ENCODE measurements at regions not wholly inside any gene's neighbourhood (a gene's known extent, or its start where the extent isn't known, plus 50 kb on each side); places are given as distances from the start of the nearest gene placed in this dataset.
"Not testable (repeated sequence)": the region's sequence is repeated elsewhere in the genome, so short reads cannot be mapped to it uniquely, and the experiment has no call there.

GRCh38 chr3:20480786-20481365 is 294.9 kb upstream of the SGO1 start:
- TF ChIP-seq EP300 (conservative IDR thresholded peaks at IDR 0.05; ENCODE audit: poor library complexity, severe bottlenecking) (no peak), POLR2AphosphoS5 (IDR thresholded peaks at IDR 0.05) (no peak), RAD21 (conservative IDR thresholded peaks at IDR 0.05) (no peak), TAF1 (IDR thresholded peaks at IDR 0.05; ENCODE audit: low read depth) (no peak), CTCF (IDR thresholded peaks at IDR 0.05; ENCODE audit: poor library complexity, severe bottlenecking) (no peak), SMC3 (conservative IDR thresholded peaks at IDR 0.05; ENCODE audit: poor library complexity) (no peak), MXI1 (conservative IDR thresholded peaks at IDR 0.05; ENCODE audit: poor library complexity, severe bottlenecking) (no peak), REST (IDR thresholded peaks at IDR 0.05; ENCODE audit: borderline replicate concordance) (no peak)
- Histone ChIP-seq H3K79me2 (replicated peaks; ENCODE audit: insufficient read depth, low read length) (no peaks in the 10 kb centered on the region), H3K36me3 (ENCODE audit: insufficient read depth, low read length) (no peaks in the 10 kb centered on the region), H3K4me3 (ENCODE audit: low read length) (no peak overlapping the region), H4K20me1 (ENCODE audit: insufficient read depth) (no peaks in the 10 kb centered on the region), H3F3A (ENCODE audit: insufficient read depth, low read length, poor library complexity, severe bottlenecking) (no peaks in the 10 kb centered on the region), H3K9me3 (ENCODE audit: low read length) (no peaks in the 10 kb centered on the region), H3K27me3 (ENCODE audit: insufficient read depth, low read depth, low read length) (no peaks in the 10 kb centered on the region), H3K4me2 (ENCODE audit: low read length) (no peak overlapping the region), H3K9me2 (ENCODE audit: insufficient read depth, low read length) (no peaks in the 10 kb centered on the region), H3K27ac (ENCODE audit: low read length) (no peak overlapping the region), H3K9ac (ENCODE audit: low read length) (no peak overlapping the region), H2AFZ (ENCODE audit: low read depth, low read length) (no peak overlapping the region)

GRCh38 chr3:20478436-20478835 is 292.4 kb upstream of the SGO1 start:
- Histone ChIP-seq H3K9ac (ENCODE audit: low read length) (no peak overlapping the region), H3F3A (ENCODE audit: insufficient read depth, low read length, poor library complexity, severe bottlenecking) (no peaks in the 10 kb centered on the region), H3K9me2 (ENCODE audit: insufficient read depth, low read length) (peaks cover 3% of the 10 kb centered on the region), H3K4me2 (ENCODE audit: low read length) (no peak overlapping the region), H3K9me3 (ENCODE audit: low read length) (no peaks in the 10 kb centered on the region), H4K20me1 (ENCODE audit: insufficient read depth) (no peaks in the 10 kb centered on the region), H3K4me3 (ENCODE audit: low read length) (no peak overlapping the region), H3K79me2 (replicated peaks; ENCODE audit: insufficient read depth, low read length) (no peaks in the 10 kb centered on the region), H2AFZ (ENCODE audit: low read depth, low read length) (no peak overlapping the region), H3K36me3 (ENCODE audit: insufficient read depth, low read length) (no peaks in the 10 kb centered on the region), H3K27me3 (ENCODE audit: insufficient read depth, low read depth, low read length) (no peaks in the 10 kb centered on the region), H3K27ac (ENCODE audit: low read length) (no peak overlapping the region)
- TF ChIP-seq SMC3 (conservative IDR thresholded peaks at IDR 0.05; ENCODE audit: poor library complexity), result no peak
- no peak for TF ChIP-seq CTCF (IDR thresholded peaks at IDR 0.05; ENCODE audit: poor library complexity, severe bottlenecking)
- TF ChIP-seq EP300 (conservative IDR thresholded peaks at IDR 0.05; ENCODE audit: poor library complexity, severe bottlenecking), result no peak
- no peak for TF ChIP-seq RAD21 (conservative IDR thresholded peaks at IDR 0.05)
- no peak for TF ChIP-seq MXI1 (conservative IDR thresholded peaks at IDR 0.05; ENCODE audit: poor library complexity, severe bottlenecking)
- no peak for TF ChIP-seq EZH2 (IDR thresholded peaks at IDR 0.05; ENCODE audit: borderline replicate concordance, insufficient read depth, low read length, poor library complexity, severe bottlenecking)
- no peak for TF ChIP-seq REST (IDR thresholded peaks at IDR 0.05; ENCODE audit: borderline replicate concordance)
- no peak for TF ChIP-seq POLR2AphosphoS5 (IDR thresholded peaks at IDR 0.05)
- no peak for TF ChIP-seq TAF1 (IDR thresholded peaks at IDR 0.05; ENCODE audit: low read depth)

GRCh38 chr3:20464237-20464636 is 278.2 kb upstream of the SGO1 start:
- not testable (repeated sequence) for H3K9me3 ChIP-seq (ENCODE audit: low read length); H2AFZ ChIP-seq (ENCODE audit: low read depth, low read length); H3K79me2 ChIP-seq (replicated peaks; ENCODE audit: insufficient read depth, low read length); H3F3A ChIP-seq (ENCODE audit: insufficient read depth, low read length, poor library complexity, severe bottlenecking); H4K20me1 ChIP-seq (ENCODE audit: insufficient read depth); H3K4me3 ChIP-seq (ENCODE audit: low read length); H3K36me3 ChIP-seq (ENCODE audit: insufficient read depth, low read length); H3K4me2 ChIP-seq (ENCODE audit: low read length); H3K9me2 ChIP-seq (ENCODE audit: insufficient read depth, low read length); H3K27ac ChIP-seq (ENCODE audit: low read length); H3K27me3 ChIP-seq (ENCODE audit: insufficient read depth, low read depth, low read length); H3K9ac ChIP-seq (ENCODE audit: low read length)

All from neural cell (in vitro differentiated cells).